ENCODE measurements at regions not wholly inside any gene's neighbourhood (a gene's known extent, or its start where the extent isn't known, plus 50 kb on each side); places are given as distances from the start of the nearest gene placed in this dataset.

DNA sequence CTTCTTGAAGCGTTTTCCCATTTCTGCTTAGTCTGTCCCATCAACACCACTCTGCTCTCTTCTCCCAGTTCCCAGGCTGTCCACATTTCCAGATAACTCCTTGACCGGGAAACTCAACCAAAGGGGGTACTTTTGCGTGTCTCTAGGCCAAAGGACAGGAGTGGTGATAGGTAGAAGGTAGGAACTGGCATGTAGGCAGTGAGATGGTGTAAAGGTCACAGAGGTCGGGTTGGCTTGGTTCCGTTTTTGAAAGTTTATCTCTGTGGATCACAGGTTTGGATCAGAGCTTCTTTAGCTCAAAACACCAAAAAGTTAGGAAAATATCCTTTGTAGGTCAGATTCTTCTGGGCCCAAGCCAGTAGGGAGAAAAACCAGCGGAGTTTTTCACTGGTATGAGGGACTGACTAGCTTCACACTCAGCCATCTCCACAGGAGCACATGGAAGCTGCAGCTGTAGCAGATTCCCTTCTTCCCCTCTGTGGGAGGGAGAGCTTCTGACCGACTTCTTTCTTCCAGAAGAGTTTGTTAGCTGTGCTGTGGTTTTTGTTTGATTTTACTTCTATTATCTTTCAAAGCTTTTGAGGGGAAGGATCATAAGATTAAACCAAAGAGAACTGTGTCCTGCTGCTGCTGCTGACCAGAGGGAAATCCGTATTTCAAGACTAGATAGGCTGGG lies 98.4 kb upstream of the DMRT1 start (continued):
- TF ChIP-seq ZNF221 (tag by site-specific recombination; IDR thresholded peaks at IDR 0.05; ENCODE audit: borderline replicate concordance) (no peak), ZNF426 (tag by site-specific recombination; IDR thresholded peaks at IDR 0.05) (no peak)

DNA sequence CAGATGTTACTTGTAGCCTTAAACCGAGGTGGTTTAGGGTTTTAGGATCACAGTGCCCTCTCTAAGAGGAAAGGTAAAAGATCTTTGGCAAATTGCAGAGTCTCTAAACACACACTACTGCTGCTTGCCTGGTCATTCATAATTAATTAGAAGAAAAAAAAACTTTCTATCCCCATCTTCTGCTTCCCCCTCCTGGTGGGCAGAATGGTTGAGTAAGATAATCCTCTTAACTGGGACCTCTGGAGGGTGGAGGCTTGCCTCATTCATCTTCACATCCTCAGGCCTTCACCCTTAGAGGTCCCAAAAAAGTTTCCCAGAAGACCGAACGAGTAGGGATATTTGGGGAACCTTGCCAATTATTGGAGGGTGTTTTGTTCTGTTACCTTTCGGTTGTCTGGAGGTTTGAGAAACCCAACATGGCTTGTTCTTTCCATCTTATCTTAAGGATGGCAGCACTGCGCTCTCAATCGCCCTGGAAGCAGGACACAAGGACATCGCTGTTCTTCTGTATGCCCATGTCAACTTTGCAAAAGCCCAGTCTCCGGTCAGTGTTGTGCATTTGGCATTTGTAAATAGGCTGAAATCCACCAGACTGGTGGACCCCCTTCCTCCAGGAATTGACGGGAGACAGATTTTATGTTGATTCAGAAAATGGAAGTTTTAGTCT lies 97.3 kb upstream of the DMRT1 start:
- ChIA-PET CTCF (no interaction called here), POLR2A (no interaction called here)
- no peak for TF ChIP-seq KLF16 (tag by site-specific recombination; IDR thresholded peaks at IDR 0.05)
- no peak for TF ChIP-seq ZNF792 (tag by site-specific recombination; IDR thresholded peaks at IDR 0.05)
- no peak for TF ChIP-seq ZNF510 (tag by site-specific recombination; IDR thresholded peaks at IDR 0.05; ENCODE audit: insufficient replicate concordance)
- TF ChIP-seq ZBTB7A (tag by site-specific recombination; IDR thresholded peaks at IDR 0.05; ENCODE audit: low read depth), result no peak
- no peak for TF ChIP-seq ZNF214 (tag by site-specific recombination; IDR thresholded peaks at IDR 0.05; ENCODE audit: borderline replicate concordance)
- TF ChIP-seq, protein P1, sequence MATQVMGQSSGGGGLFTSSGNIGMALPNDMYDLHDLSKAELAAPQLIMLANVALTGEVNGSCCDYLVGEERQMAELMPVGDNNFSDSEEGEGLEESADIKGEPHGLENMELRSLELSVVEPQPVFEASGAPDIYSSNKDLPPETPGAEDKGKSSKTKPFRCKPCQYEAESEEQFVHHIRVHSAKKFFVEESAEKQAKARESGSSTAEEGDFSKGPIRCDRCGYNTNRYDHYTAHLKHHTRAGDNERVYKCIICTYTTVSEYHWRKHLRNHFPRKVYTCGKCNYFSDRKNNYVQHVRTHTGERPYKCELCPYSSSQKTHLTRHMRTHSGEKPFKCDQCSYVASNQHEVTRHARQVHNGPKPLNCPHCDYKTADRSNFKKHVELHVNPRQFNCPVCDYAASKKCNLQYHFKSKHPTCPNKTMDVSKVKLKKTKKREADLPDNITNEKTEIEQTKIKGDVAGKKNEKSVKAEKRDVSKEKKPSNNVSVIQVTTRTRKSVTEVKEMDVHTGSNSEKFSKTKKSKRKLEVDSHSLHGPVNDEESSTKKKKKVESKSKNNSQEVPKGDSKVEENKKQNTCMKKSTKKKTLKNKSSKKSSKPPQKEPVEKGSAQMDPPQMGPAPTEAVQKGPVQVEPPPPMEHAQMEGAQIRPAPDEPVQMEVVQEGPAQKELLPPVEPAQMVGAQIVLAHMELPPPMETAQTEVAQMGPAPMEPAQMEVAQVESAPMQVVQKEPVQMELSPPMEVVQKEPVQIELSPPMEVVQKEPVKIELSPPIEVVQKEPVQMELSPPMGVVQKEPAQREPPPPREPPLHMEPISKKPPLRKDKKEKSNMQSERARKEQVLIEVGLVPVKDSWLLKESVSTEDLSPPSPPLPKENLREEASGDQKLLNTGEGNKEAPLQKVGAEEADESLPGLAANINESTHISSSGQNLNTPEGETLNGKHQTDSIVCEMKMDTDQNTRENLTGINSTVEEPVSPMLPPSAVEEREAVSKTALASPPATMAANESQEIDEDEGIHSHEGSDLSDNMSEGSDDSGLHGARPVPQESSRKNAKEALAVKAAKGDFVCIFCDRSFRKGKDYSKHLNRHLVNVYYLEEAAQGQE (tag by site-specific recombination; IDR thresholded peaks at IDR 0.05), result no peak
- no peak for TF ChIP-seq ZFP41 (tag by site-specific recombination; IDR thresholded peaks at IDR 0.05; ENCODE audit: borderline replicate concordance)
- TF ChIP-seq, protein P2, sequence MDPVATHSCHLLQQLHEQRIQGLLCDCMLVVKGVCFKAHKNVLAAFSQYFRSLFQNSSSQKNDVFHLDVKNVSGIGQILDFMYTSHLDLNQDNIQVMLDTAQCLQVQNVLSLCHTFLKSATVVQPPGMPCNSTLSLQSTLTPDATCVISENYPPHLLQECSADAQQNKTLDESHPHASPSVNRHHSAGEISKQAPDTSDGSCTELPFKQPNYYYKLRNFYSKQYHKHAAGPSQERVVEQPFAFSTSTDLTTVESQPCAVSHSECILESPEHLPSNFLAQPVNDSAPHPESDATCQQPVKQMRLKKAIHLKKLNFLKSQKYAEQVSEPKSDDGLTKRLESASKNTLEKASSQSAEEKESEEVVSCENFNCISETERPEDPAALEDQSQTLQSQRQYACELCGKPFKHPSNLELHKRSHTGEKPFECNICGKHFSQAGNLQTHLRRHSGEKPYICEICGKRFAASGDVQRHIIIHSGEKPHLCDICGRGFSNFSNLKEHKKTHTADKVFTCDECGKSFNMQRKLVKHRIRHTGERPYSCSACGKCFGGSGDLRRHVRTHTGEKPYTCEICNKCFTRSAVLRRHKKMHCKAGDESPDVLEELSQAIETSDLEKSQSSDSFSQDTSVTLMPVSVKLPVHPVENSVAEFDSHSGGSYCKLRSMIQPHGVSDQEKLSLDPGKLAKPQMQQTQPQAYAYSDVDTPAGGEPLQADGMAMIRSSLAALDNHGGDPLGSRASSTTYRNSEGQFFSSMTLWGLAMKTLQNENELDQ (tag by site-specific recombination; IDR thresholded peaks at IDR 0.05; ENCODE audit: low read depth), result no peak
- no peak for TF ChIP-seq ZNF23 (tag by site-specific recombination; IDR thresholded peaks at IDR 0.05; ENCODE audit: borderline replicate concordance)
- TF ChIP-seq SCRT2 (tag by site-specific recombination; IDR thresholded peaks at IDR 0.05), result no peak
- TF ChIP-seq ZNF629 (tag by site-specific recombination; IDR thresholded peaks at IDR 0.05), result no peak
- TF ChIP-seq, protein P3, sequence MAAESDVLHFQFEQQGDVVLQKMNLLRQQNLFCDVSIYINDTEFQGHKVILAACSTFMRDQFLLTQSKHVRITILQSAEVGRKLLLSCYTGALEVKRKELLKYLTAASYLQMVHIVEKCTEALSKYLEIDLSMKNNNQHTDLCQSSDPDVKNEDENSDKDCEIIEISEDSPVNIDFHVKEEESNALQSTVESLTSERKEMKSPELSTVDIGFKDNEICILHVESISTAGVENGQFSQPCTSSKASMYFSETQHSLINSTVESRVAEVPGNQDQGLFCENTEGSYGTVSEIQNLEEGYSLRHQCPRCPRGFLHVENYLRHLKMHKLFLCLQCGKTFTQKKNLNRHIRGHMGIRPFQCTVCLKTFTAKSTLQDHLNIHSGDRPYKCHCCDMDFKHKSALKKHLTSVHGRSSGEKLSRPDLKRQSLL (tag by site-specific recombination; IDR thresholded peaks at IDR 0.05), result no peak
- TF ChIP-seq ZNF426 (tag by site-specific recombination; IDR thresholded peaks at IDR 0.05), result no peak
- Histone ChIP-seq H3K9me3 (ENCODE audit: control insufficient read depth, insufficient read depth, low read depth, low read length) (no peaks in the 10 kb centered on the region), H3K36me3 (ENCODE audit: control insufficient read depth in 2 of 2, insufficient read depth in 1 of 2, low read length in 2 of 2) (peaks cover 0 to 63% of the 10 kb centered on the region in 2 experiments; a peak in 2 of 3 replicates), H3K4me1 (ENCODE audit: control insufficient read depth, insufficient read depth, low read length) (no peaks in the 10 kb centered on the region), H3K27ac (ENCODE audit: extremely low read depth, low read depth, low read length) (no peak overlapping the region), H3K4me3 (ENCODE audit: low read depth, low read length) (no peak overlapping the region)

Data from HEK293 (cell line).